ENCODE measurements at regions not wholly inside any gene's neighbourhood (a gene's known extent, or its start where the extent isn't known, plus 50 kb on each side); places are given as distances from the start of the nearest gene placed in this dataset.

DNA sequence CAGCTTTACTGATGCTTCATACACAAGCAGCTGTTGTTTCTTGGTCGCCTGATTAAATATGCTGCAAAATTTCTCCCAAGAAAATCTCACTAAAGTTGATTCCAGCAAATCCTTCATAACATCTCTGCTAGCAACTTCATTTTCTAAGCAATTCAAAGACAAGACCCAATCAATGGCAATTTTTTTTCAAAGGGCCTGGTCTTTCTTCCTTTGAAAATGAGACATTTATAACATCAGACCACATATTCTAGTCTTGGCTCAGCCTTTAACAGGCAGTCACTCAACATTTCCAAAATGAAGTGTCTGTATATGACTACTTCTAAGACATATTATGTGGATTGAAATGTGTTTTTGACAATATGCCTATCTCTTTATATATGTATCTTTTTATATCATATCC, 702.6 kb downstream of the KCNA4 start:
- H3K4me3 ChIP-seq (ENCODE audit: low read length): no peak overlapping the region
- TF ChIP-seq, protein P1, sequence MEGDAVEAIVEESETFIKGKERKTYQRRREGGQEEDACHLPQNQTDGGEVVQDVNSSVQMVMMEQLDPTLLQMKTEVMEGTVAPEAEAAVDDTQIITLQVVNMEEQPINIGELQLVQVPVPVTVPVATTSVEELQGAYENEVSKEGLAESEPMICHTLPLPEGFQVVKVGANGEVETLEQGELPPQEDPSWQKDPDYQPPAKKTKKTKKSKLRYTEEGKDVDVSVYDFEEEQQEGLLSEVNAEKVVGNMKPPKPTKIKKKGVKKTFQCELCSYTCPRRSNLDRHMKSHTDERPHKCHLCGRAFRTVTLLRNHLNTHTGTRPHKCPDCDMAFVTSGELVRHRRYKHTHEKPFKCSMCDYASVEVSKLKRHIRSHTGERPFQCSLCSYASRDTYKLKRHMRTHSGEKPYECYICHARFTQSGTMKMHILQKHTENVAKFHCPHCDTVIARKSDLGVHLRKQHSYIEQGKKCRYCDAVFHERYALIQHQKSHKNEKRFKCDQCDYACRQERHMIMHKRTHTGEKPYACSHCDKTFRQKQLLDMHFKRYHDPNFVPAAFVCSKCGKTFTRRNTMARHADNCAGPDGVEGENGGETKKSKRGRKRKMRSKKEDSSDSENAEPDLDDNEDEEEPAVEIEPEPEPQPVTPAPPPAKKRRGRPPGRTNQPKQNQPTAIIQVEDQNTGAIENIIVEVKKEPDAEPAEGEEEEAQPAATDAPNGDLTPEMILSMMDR (conservative IDR thresholded peaks at IDR 0.05; ENCODE audit: low read depth, low read length): no peak
- DNase-seq (ENCODE audit: low read depth): no peak

DNA sequence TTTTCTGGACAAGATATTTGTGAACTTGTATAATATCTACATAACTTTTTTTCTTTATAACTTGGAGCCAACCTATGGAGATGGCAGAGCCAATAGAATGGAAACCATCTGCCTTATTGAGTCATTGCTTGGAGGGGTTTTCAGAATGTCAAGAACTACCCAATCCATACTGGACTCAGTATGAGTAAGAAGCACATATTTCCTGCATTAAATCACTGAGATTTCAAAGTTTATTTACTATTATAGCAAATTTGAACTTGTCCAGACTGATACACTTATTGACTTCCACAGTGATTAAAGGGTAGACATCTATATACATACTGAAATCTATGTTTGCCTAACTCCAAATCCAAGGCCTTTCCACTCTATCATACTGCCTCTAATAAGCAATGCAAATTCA, 704.0 kb downstream of the KCNA4 start:
- TF ChIP-seq, protein P1 (conservative IDR thresholded peaks at IDR 0.05; ENCODE audit: low read depth, low read length): no peak
- H3K4me3 ChIP-seq (ENCODE audit: low read length): no peak overlapping the region
- DNase-seq (ENCODE audit: low read depth): no peak

DNA sequence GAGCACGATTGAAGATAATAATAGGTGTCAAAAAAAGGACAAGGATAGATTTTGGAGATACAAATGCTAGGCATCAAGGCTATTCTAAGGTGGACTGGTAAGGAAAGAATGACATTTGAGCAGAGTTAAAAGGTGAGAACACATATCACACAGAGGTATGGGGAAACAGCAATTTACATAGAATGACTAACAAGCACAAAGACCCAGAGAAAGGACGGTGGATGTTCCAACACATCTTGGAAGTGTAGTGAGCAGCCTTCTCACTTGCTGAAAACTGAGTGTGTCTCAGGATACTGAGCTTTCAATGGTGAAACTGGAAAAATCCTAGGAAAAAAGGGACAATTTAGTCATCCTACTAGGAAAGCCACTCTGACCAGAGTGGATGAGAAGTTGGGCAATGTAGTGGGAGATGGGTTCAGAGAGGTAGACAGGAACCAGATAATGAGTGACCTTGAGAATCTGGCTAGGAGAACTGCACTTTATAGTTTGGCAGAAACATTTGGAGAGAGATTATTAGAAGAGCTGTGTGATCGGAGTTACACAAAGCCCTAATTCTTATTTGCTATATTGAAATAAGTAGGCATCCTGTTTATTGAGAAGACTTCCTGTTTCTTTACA, 706.0 kb downstream of the KCNA4 start:
- no peak overlapping the region for H3K4me3 ChIP-seq (ENCODE audit: low read length)
- TF ChIP-seq, protein P1 (conservative IDR thresholded peaks at IDR 0.05; ENCODE audit: low read depth, low read length): no peak
- no peak for DNase-seq (ENCODE audit: low read depth)

DNA sequence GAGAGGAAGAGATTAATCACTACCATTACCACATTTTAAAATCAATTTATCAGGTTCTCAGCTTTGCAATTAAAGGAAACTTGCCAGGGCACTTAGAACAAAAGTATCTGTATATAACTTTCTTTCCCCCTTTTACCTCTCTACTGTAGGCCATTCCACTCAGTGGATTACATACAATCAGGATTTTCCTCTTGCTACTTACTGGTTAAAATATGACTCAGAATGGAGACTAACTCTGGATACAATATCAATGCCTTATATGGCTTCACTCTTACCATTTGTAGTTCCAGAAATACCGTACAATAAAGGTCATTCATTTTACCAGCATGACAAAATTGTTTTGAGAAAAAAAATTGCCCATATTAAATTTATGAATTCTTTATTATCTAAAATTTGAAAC, 706.8 kb downstream of the KCNA4 start:
- peak; percentile 62 for DNase-seq (ENCODE audit: low read depth)
- no peak overlapping the region for H3K4me3 ChIP-seq (ENCODE audit: low read length)
- TF ChIP-seq, protein P1 (conservative IDR thresholded peaks at IDR 0.05; ENCODE audit: low read depth, low read length): no peak

DNA sequence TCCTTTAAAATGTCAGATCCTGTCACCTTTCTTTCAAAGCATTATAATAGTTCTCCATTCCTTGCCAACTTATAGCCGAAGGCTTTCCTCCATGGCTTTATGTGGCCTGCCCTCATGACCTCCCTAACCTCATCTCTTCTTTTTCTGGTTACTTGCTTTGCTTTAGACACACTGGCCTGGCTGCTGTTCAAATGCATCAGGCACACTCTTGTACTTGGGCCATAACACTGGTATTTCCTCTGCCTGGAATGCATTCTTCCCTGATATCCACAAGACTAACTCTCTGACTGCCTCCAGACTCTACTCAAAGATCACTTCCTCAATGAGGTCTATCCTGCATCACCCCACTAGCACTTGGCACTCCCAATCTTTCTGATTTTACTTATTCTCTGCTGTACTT, 710.3 kb downstream of the KCNA4 start:
- TF ChIP-seq, protein P1 (conservative IDR thresholded peaks at IDR 0.05; ENCODE audit: low read depth, low read length): no peak
- peak; percentile 56 for DNase-seq (ENCODE audit: low read depth)

DNA sequence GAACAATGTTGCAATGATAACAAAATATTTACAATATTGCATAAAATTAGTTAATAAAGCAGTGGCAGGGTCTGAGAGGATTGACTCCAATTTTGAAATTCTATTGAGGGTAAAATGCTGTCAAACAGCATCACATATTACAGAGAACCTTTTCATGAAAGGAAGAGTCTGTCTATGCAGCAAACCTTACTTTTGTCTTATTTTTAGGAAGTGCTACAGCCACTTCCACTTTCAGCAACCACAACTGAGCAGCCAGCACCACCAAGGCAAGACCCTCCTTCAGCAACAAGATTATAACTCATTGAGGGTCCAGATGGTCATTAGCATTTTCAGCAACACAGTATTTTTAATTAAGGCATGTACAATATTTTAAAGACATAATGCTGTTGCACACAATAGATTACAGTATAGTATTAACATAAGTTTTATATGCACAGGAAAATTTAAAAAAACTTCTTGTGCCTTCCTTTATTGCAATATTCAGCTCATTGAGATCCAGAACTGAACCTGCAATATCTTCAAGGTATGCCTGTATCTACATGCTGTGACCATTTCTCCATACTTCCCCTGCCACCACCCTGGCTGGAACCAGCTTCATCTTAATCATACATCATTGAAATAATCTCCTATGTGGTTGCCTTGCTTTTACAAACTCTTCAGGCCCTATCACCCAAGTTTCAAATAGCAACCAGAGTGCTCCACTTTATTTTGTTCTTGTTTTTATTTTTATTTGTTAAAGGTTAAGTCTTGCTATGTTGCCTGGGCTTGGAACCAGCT, 711.2 kb downstream of the KCNA4 start:
- no peak for DNase-seq (ENCODE audit: low read depth)
- H3K4me3 ChIP-seq (ENCODE audit: low read length): no peak overlapping the region
- TF ChIP-seq, protein P1 (conservative IDR thresholded peaks at IDR 0.05; ENCODE audit: low read depth, low read length): no peak

More for the DNA sequence above, 710.3 kb downstream of the KCNA4 start:
- no peak overlapping the region for H3K4me3 ChIP-seq (ENCODE audit: low read length)

DNA sequence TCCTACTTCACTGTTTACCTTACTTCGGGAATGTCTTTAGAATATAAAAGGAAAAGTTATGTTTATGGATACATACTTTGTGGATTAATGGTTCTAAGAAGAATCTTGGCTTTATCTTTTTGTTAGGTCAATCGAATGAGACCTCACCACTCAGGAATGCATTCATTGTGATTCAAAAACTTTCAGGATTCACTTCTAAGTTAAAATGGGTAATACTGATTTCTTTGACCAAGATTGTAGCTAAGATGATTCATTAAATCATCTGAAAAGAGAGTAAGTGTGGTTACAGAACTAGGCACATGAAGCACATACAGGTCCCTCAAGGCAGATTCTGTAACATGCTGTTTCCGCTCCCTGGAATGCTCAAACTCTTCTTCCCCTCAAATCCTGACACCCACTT, 716.4 kb downstream of the KCNA4 start:
- no peak for DNase-seq (ENCODE audit: low read depth)
- no peak overlapping the region for H3K4me3 ChIP-seq (ENCODE audit: low read length)
- TF ChIP-seq, protein P1 (conservative IDR thresholded peaks at IDR 0.05; ENCODE audit: low read depth, low read length): no peak
